ENCODE measurements at regions not wholly inside any gene's neighbourhood (a gene's known extent, or its start where the extent isn't known, plus 50 kb on each side); places are given as distances from the start of the nearest gene placed in this dataset.

GRCh38 chr2:71944183-71944550, 203.5 kb downstream of the CYP26B1 start:
- TF ChIP-seq EZH2 (IDR thresholded peaks at IDR 0.05; ENCODE audit: borderline replicate concordance, insufficient read depth, low read length, poor library complexity, severe bottlenecking) (no peak), RAD21 (conservative IDR thresholded peaks at IDR 0.05) (no peak), POLR2AphosphoS5 (IDR thresholded peaks at IDR 0.05) (no peak), TAF1 (IDR thresholded peaks at IDR 0.05; ENCODE audit: low read depth) (no peak)
- TF ChIP-seq, protein P1, sequence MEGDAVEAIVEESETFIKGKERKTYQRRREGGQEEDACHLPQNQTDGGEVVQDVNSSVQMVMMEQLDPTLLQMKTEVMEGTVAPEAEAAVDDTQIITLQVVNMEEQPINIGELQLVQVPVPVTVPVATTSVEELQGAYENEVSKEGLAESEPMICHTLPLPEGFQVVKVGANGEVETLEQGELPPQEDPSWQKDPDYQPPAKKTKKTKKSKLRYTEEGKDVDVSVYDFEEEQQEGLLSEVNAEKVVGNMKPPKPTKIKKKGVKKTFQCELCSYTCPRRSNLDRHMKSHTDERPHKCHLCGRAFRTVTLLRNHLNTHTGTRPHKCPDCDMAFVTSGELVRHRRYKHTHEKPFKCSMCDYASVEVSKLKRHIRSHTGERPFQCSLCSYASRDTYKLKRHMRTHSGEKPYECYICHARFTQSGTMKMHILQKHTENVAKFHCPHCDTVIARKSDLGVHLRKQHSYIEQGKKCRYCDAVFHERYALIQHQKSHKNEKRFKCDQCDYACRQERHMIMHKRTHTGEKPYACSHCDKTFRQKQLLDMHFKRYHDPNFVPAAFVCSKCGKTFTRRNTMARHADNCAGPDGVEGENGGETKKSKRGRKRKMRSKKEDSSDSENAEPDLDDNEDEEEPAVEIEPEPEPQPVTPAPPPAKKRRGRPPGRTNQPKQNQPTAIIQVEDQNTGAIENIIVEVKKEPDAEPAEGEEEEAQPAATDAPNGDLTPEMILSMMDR (IDR thresholded peaks at IDR 0.05; ENCODE audit: poor library complexity, severe bottlenecking), result no peak

All from neural cell (in vitro differentiated cells).